Urinary bladder (tissue), 3 donors: ENCODE measurements at regions not wholly inside any gene's neighbourhood (a gene's known extent, or its start where the extent isn't known, plus 50 kb on each side); places are given as distances from the start of the nearest gene placed in this dataset.
"Not testable (repeated sequence)": the region's sequence is repeated elsewhere in the genome, so short reads cannot be mapped to it uniquely, and the experiment has no call there.

Experiments used
- DNase-seq: peaks from one replicate; pipeline ENCODE4 v3.0.0-alpha.2; 2015; ENCODE audit errors: extremely low spot score
- H3K27ac ChIP-seq: one replicate; pipeline ENCODE4 v1.5.1; 2013; ENCODE audit warnings: low read depth, mild to moderate bottlenecking, moderate library complexity
- H3K36me3 ChIP-seq: one replicate; pipeline ENCODE4 v1.6.1; 2013; ENCODE audit warnings: mild to moderate bottlenecking, moderate library complexity; ENCODE audit not compliant: insufficient read depth
- H3K4me1 ChIP-seq: one replicate; pipeline ENCODE4 v1.6.1; 2013; ENCODE audit warnings: mild to moderate bottlenecking, moderate library complexity; ENCODE audit not compliant: insufficient read depth
- H3K4me3 ChIP-seq: one replicate; pipeline ENCODE4 v1.5.1; 2013; ENCODE audit warnings: low read depth, low read length
- whole genome bisulfite sequencing: extraction: QIAGEN DNeasy Blood & Tissue Kit; methylation state at CpG from one replicate; pipeline ENCODE4 v1.1.7; 2013; 5-methylcytosine and 5-hydroxymethylcytosine counted together
- donor health status: healthy with polysubstance abuse.
- donor health status: healthy.

GRCh38 chr12:19909418-19909817 lies 458.9 kb upstream of the PDE3A start:
- H3K4me1 ChIP-seq: no peaks in the 10 kb centered on the region
- no peak for DNase-seq
- H3K36me3 ChIP-seq: no peaks in the 10 kb centered on the region
- H3K4me3 ChIP-seq: no peak overlapping the region
- 38% methylated on average over 2 of the region's 2 CpGs for WGBS
- H3K27ac ChIP-seq: no peak overlapping the region

- no peak overlapping the region for H3K27ac ChIP-seq
- DNase-seq: no peak
- H3K4me3 ChIP-seq: no peak overlapping the region
- no peaks in the 10 kb centered on the region for H3K36me3 ChIP-seq
- H3K4me1 ChIP-seq: no peaks in the 10 kb centered on the region
- 56% methylated on average over 3 of the region's 3 CpGs for WGBS
Observed at GRCh38 chr12:19910681-19911080, 457.7 kb upstream of the PDE3A start.

GRCh38 chr12:19912991-19913390 lies 455.3 kb upstream of the PDE3A start:
- H3K4me3 ChIP-seq: no peak overlapping the region
- no peak overlapping the region for H3K27ac ChIP-seq
- no peaks in the 10 kb centered on the region for H3K4me1 ChIP-seq
- DNase-seq: no peak
- 91% methylated on average over 5 of the region's 5 CpGs for WGBS
- H3K36me3 ChIP-seq: no peaks in the 10 kb centered on the region

GRCh38 chr12:19915392-19916195 lies 452.7 kb upstream of the PDE3A start:
- 87% methylated on average over 3 of the region's 3 CpGs for WGBS

GRCh38 chr12:19916196-19916753 lies 452.1 kb upstream of the PDE3A start:
- H3K27ac ChIP-seq: no peak overlapping the region
- H3K36me3 ChIP-seq: no peaks in the 10 kb centered on the region
- H3K4me3 ChIP-seq: no peak overlapping the region
- WGBS: 73% methylated on average over 1 of the region's 1 CpG
- DNase-seq: no peak
- no peaks in the 10 kb centered on the region for H3K4me1 ChIP-seq

More at GRCh38 chr12:19915392-19916195, 452.7 kb upstream of the PDE3A start:
- Histone ChIP-seq H3K36me3 (no peaks in the 10 kb centered on the region), H3K27ac (no peak overlapping the region), H3K4me1 (no peaks in the 10 kb centered on the region), H3K4me3 (no peak overlapping the region)
- no peak for DNase-seq

- Histone ChIP-seq H3K4me1 (no peaks in the 10 kb centered on the region), H3K36me3 (no peaks in the 10 kb centered on the region), H3K4me3 (no peak overlapping the region), H3K27ac (no peak overlapping the region)
- DNase-seq: no peak
- WGBS: 84% methylated on average over 3 of the region's 3 CpGs
Observed at GRCh38 chr12:19916974-19917373, 451.4 kb upstream of the PDE3A start.

- H3K4me3 ChIP-seq, H3K27ac ChIP-seq, H3K4me1 ChIP-seq, DNase-seq, H3K36me3 ChIP-seq: not testable (repeated sequence)
- 96% methylated on average over 2 of the region's 2 CpGs for WGBS
Observed at GRCh38 chr12:19921716-19922115, 446.6 kb upstream of the PDE3A start.

- no peak for DNase-seq
- H3K27ac ChIP-seq: no peak overlapping the region
- 95% methylated on average over 2 of the region's 2 CpGs for WGBS
- H3K4me1 ChIP-seq: no peaks in the 10 kb centered on the region
- no peak overlapping the region for H3K4me3 ChIP-seq
- H3K36me3 ChIP-seq: no peaks in the 10 kb centered on the region
Observed at GRCh38 chr12:19922717-19923116, 445.6 kb upstream of the PDE3A start.

- no peak overlapping the region for H3K27ac ChIP-seq
- no peak for DNase-seq
- no peak overlapping the region for H3K4me3 ChIP-seq
- no peaks in the 10 kb centered on the region for H3K4me1 ChIP-seq
- no peaks in the 10 kb centered on the region for H3K36me3 ChIP-seq
Observed at GRCh38 chr12:19924360-19924759, 444.0 kb upstream of the PDE3A start.

GRCh38 chr12:19925841-19926240 lies 442.5 kb upstream of the PDE3A start:
- Histone ChIP-seq H3K4me3 (no peak overlapping the region), H3K36me3 (no peaks in the 10 kb centered on the region), H3K27ac (no peak overlapping the region), H3K4me1 (no peaks in the 10 kb centered on the region)
- DNase-seq: no peak
- WGBS: 98% methylated on average over 2 of the region's 2 CpGs

GRCh38 chr12:19926266-19926665 lies 442.1 kb upstream of the PDE3A start:
- WGBS: 78% methylated on average over 1 of the region's 1 CpG
- Histone ChIP-seq H3K4me1 (no peaks in the 10 kb centered on the region), H3K27ac (no peak overlapping the region), H3K36me3 (no peaks in the 10 kb centered on the region), H3K4me3 (no peak overlapping the region)
- no peak for DNase-seq

GRCh38 chr12:19927661-19928060 lies 440.7 kb upstream of the PDE3A start:
- Histone ChIP-seq H3K27ac (no peak overlapping the region), H3K4me1 (no peaks in the 10 kb centered on the region), H3K4me3 (no peak overlapping the region), H3K36me3 (no peaks in the 10 kb centered on the region)
- WGBS: 85% methylated on average over 2 of the region's 2 CpGs
- DNase-seq: no peak

GRCh38 chr12:19932413-19932812 lies 435.9 kb upstream of the PDE3A start:
- no peak overlapping the region for H3K4me3 ChIP-seq
- H3K27ac ChIP-seq: no peak overlapping the region
- no peaks in the 10 kb centered on the region for H3K4me1 ChIP-seq
- H3K36me3 ChIP-seq: no peaks in the 10 kb centered on the region
- 95% methylated on average over 4 of the region's 4 CpGs for WGBS
- no peak for DNase-seq

- 92% methylated on average over 3 of the region's 3 CpGs for WGBS
- no peaks in the 10 kb centered on the region for H3K36me3 ChIP-seq
- H3K4me3 ChIP-seq: no peak overlapping the region
- H3K27ac ChIP-seq: no peak overlapping the region
- no peaks in the 10 kb centered on the region for H3K4me1 ChIP-seq
- DNase-seq: no peak
Observed at GRCh38 chr12:19933924-19934323, 434.4 kb upstream of the PDE3A start.
